ENCODE measurements at regions not wholly inside any gene's neighbourhood (a gene's known extent, or its start where the extent isn't known, plus 50 kb on each side); places are given as distances from the start of the nearest gene placed in this dataset.

GRCh38 chr5:173830421-173830820 is 57.7 kb upstream of the CPEB4 start:
- no peak for DNase-seq (ENCODE audit: low read depth)
- TF ChIP-seq CTCF (IDR thresholded peaks at IDR 0.05; ENCODE audit: low read length, missing control alignments), result no peak

GRCh38 chr5:173831196-173831914 is 56.8 kb upstream of the CPEB4 start:
- DNase-seq (ENCODE audit: low read depth), result no peak
- no peak for TF ChIP-seq CTCF (IDR thresholded peaks at IDR 0.05; ENCODE audit: low read length, missing control alignments)
- no peak overlapping the region for H3K4me3 ChIP-seq (replicated peaks; ENCODE audit: low read depth, low read length)

More at GRCh38 chr5:173830421-173830820, 57.7 kb upstream of the CPEB4 start:
- H3K4me3 ChIP-seq (replicated peaks; ENCODE audit: low read depth, low read length), result no peak overlapping the region

GRCh38 chr5:173832386-173832785 is 55.8 kb upstream of the CPEB4 start:
- no peak overlapping the region for H3K4me3 ChIP-seq (replicated peaks; ENCODE audit: low read depth, low read length)
- DNase-seq (ENCODE audit: low read depth), result no peak
- no peak for TF ChIP-seq CTCF (IDR thresholded peaks at IDR 0.05; ENCODE audit: low read length, missing control alignments)

- no peak for TF ChIP-seq CTCF (IDR thresholded peaks at IDR 0.05; ENCODE audit: low read length, missing control alignments)
These were observed 54.8 kb upstream of the CPEB4 start for GRCh38 chr5:173833196-173833985.

GRCh38 chr5:173834071-173834771 is 53.9 kb upstream of the CPEB4 start:
- H3K4me3 ChIP-seq (replicated peaks; ENCODE audit: low read depth, low read length), result no peak overlapping the region
- TF ChIP-seq CTCF (IDR thresholded peaks at IDR 0.05; ENCODE audit: low read length, missing control alignments), result no peak
- DNase-seq (ENCODE audit: low read depth), result no peak

More at GRCh38 chr5:173833196-173833985, 54.8 kb upstream of the CPEB4 start:
- H3K4me3 ChIP-seq (replicated peaks; ENCODE audit: low read depth, low read length), result no peak overlapping the region
- peak; percentile 58 for DNase-seq (ENCODE audit: low read depth)

- no peak for DNase-seq (ENCODE audit: low read depth)
- H3K4me3 ChIP-seq (replicated peaks; ENCODE audit: low read depth, low read length), result no peak overlapping the region
- TF ChIP-seq CTCF (IDR thresholded peaks at IDR 0.05; ENCODE audit: low read length, missing control alignments), result no peak
These were observed 53.0 kb upstream of the CPEB4 start for GRCh38 chr5:173835131-173835530.
